Caco-2 (cell line): ENCODE measurements at regions not wholly inside any gene's neighbourhood (a gene's known extent, or its start where the extent isn't known, plus 50 kb on each side); places are given as distances from the start of the nearest gene placed in this dataset.

ENCODE experiments used
- BruUV-seq: library from RNA; stranded (reverse); fragments of 400-500 nt; replicated peaks from 2 replicates; lab custom pipeline; 2021; lab: Mats Ljungman, UMichigan
- CTCF ChIA-PET: fragments of 300-600 bp; sonication (Branson Sonifier 250); formaldehyde crosslinking; loops from one replicate; lab custom pipeline; 2022; ENCODE audit warnings: antibody characterized with exemption; lab: Charles Lee
- POLR2A ChIA-PET: fragments of 300-600 bp; sonication (Branson Sonifier 250); formaldehyde crosslinking; loops from one replicate; lab custom pipeline; 2022; ENCODE audit warnings: antibody characterized with exemption; lab: Charles Lee
- DNase-seq, 2 experiments: peaks; one replicate each; pipeline versions ENCODE4 v3.0.0 to v3.0.0-alpha.2; 2020 to 2022
- H3K27me3 ChIP-seq: replicated peaks from 2 replicates; pipeline ENCODE4 v1.6.0; 2011; ENCODE audit warnings: low read length; ENCODE audit not compliant: control insufficient read depth, insufficient read depth
- H3K36me3 ChIP-seq: 2 replicates; pipeline ENCODE4 v1.5.1; 2011; ENCODE audit warnings: low read length; ENCODE audit not compliant: control insufficient read depth, insufficient read depth
- H3K4me1 ChIP-seq: fragments of 250-450 bp; sonication (Bioruptor Pico); 2 replicates; pipeline ENCODE4 v1.5.1; 2020; ENCODE audit warnings: mild to moderate bottlenecking
- H3K4me3 ChIP-seq: 2 replicates; pipeline ENCODE4 v1.5.1; 2011; ENCODE audit warnings: low read depth, mild to moderate bottlenecking, control low read depth, low read length
- H3K9me3 ChIP-seq: fragments of 250-450 bp; sonication (Bioruptor Pico); 2 replicates; pipeline ENCODE4 v1.5.1; 2020; ENCODE audit warnings: mild to moderate bottlenecking, moderate library complexity
- H3K27ac Mint-ChIP-seq: one replicate; pipeline ENCODE4 v1.8.0; 2022; ENCODE audit warnings: mixed read lengths; ENCODE audit not compliant: unreplicated experiment
- H3K27me3 Mint-ChIP-seq: one replicate; pipeline ENCODE4 v1.8.0; 2022; ENCODE audit warnings: mixed read lengths; ENCODE audit not compliant: insufficient read depth, unreplicated experiment
- H3K36me3 Mint-ChIP-seq: one replicate; pipeline ENCODE4 v1.8.0; 2022; ENCODE audit warnings: mild to moderate bottlenecking, mixed read lengths; ENCODE audit not compliant: insufficient read depth, unreplicated experiment
- H3K4me1 Mint-ChIP-seq: one replicate; pipeline ENCODE4 v1.8.0; 2022; ENCODE audit warnings: low read depth, mixed read lengths; ENCODE audit not compliant: unreplicated experiment
- H3K4me3 Mint-ChIP-seq: one replicate; pipeline ENCODE4 v1.8.0; 2022; ENCODE audit warnings: mild to moderate bottlenecking, moderate library complexity, mixed read lengths; ENCODE audit not compliant: unreplicated experiment
- H3K9me3 Mint-ChIP-seq: one replicate; pipeline ENCODE4 v1.8.0; 2022; ENCODE audit warnings: mixed read lengths; ENCODE audit not compliant: unreplicated experiment
- intact Hi-C: fragments of 100-400 bp; cut with micrococcal nuclease; formaldehyde crosslinking; loops from one replicate; pipeline ENCODE4 v1.10.0; 2022; ENCODE audit not compliant: unreplicated experiment
- TF ChIP-seq, protein P1 (sequence below), 2 experiments: fragments of 200-600 bp in 1 of 2; IDR thresholded peaks; 1 replicate in 1 of 2; 2 replicates in 1 of 2; pipeline versions ENCODE4 v1.5.1 to v1.8.0; 2011 to 2022; ENCODE audit warnings: antibody characterized with exemption in 1 of 2, control low read depth in 1 of 2, inconsistent platforms in 1 of 2, low read depth in 1 of 2, low read length in 1 of 2, mild to moderate bottlenecking in 1 of 2, moderate library complexity in 1 of 2; ENCODE audit not compliant: insufficient read depth in 1 of 2, severe bottlenecking in 1 of 2, unreplicated experiment in 1 of 2

DNA sequence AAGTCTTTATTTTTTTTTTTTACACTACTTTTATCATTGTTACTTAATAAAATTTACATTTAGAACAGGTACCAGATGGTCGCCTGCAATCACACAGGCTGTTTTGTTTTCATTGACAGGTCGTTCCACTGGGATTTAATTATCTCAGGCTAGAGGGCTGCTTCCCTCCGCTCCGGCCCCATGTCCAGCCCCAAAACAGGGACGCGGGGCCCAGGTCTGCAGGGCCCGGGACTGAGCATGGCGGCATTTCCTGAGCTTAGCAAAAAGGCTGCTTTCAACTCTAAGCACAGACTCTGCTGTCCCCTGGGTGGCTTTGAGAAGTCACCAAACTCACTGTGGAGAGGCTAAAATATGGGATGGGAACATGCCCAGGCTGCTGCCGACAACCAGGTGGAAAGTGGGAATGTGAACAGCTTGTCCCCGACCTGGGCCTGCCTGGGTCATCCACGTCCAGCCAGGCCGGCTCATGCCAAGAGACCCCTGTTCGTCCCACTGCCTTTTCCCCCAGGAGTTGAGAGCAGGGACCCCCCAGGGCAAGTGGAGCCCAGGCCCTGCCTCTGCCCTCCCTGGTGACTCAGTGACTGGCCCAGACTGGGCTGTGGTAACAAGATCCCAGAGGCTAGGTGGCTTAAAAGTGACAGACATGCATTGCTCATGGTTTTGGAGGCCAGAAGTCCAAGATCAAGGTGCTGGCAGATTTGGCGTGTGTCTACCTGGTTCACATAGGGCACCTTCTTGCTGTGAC is 150.0 kb downstream of the SHANK2 start:
- TF ChIP-seq, protein P1, sequence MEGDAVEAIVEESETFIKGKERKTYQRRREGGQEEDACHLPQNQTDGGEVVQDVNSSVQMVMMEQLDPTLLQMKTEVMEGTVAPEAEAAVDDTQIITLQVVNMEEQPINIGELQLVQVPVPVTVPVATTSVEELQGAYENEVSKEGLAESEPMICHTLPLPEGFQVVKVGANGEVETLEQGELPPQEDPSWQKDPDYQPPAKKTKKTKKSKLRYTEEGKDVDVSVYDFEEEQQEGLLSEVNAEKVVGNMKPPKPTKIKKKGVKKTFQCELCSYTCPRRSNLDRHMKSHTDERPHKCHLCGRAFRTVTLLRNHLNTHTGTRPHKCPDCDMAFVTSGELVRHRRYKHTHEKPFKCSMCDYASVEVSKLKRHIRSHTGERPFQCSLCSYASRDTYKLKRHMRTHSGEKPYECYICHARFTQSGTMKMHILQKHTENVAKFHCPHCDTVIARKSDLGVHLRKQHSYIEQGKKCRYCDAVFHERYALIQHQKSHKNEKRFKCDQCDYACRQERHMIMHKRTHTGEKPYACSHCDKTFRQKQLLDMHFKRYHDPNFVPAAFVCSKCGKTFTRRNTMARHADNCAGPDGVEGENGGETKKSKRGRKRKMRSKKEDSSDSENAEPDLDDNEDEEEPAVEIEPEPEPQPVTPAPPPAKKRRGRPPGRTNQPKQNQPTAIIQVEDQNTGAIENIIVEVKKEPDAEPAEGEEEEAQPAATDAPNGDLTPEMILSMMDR (IDR thresholded peaks at IDR 0.05; ENCODE audit: insufficient read depth in 1 of 2, low read depth in 1 of 2, low read length in 1 of 2, severe bottlenecking in 1 of 2, unreplicated experiment in 1 of 2), result no peak
- no peak overlapping the region for H3K4me3 Mint-ChIP-seq
- peaks cover 85% of the 10 kb centered on the region for H3K36me3 Mint-ChIP-seq
- Histone ChIP-seq H3K27me3 (no peaks in the 10 kb centered on the region), H3K4me3 (no peak overlapping the region), H3K4me1 (no peaks in the 10 kb centered on the region), H3K9me3 (no peaks in the 10 kb centered on the region), H3K36me3 (peaks cover 15% of the 10 kb centered on the region)
- H3K9me3 Mint-ChIP-seq, result no peaks in the 10 kb centered on the region
- POLR2A ChIA-PET, result no interaction called here
- no peak overlapping the region for H3K27ac Mint-ChIP-seq
- no TSS peak for BruUV-seq
- CTCF ChIA-PET, result no interaction called here
- intact Hi-C loops, result no loop called here
- no peaks in the 10 kb centered on the region for H3K4me1 Mint-ChIP-seq
- H3K27me3 Mint-ChIP-seq, result no peaks in the 10 kb centered on the region
- no peak for DNase-seq

GRCh38 chr11:71101606-71102005 is 150.8 kb downstream of the SHANK2 start:
- Histone ChIP-seq H3K4me3 (no peak overlapping the region), H3K36me3 (peaks cover 13% of the 10 kb centered on the region), H3K4me1 (no peaks in the 10 kb centered on the region), H3K9me3 (no peaks in the 10 kb centered on the region), H3K27me3 (no peaks in the 10 kb centered on the region)
- Mint-ChIP-seq H3K4me3 (no peak overlapping the region), H3K36me3 (peaks cover 85% of the 10 kb centered on the region), H3K27ac (no peak overlapping the region), H3K9me3 (no peaks in the 10 kb centered on the region), H3K4me1 (no peaks in the 10 kb centered on the region), H3K27me3 (no peaks in the 10 kb centered on the region)
- TF ChIP-seq, protein P1 (IDR thresholded peaks at IDR 0.05; ENCODE audit: insufficient read depth in 1 of 2, low read depth in 1 of 2, low read length in 1 of 2, severe bottlenecking in 1 of 2, unreplicated experiment in 1 of 2), result no peak
- no TSS peak for BruUV-seq
- CTCF ChIA-PET, result interaction anchor here (1.2 kb wide), 1 partner anchor 15 kb away, joined by 4 read pairs; no protein-coding TSS in a partner anchor
- intact Hi-C loops, result no loop called here
- POLR2A ChIA-PET, result no interaction called here
- no peak for DNase-seq

- TF ChIP-seq, protein P1 (IDR thresholded peaks at IDR 0.05; ENCODE audit: insufficient read depth in 1 of 2, low read depth in 1 of 2, low read length in 1 of 2, severe bottlenecking in 1 of 2, unreplicated experiment in 1 of 2), result no peak
- Mint-ChIP-seq H3K4me1 (no peaks in the 10 kb centered on the region), H3K36me3 (peaks cover 85% of the 10 kb centered on the region), H3K9me3 (no peaks in the 10 kb centered on the region), H3K27ac (no peak overlapping the region), H3K27me3 (no peaks in the 10 kb centered on the region), H3K4me3 (no peak overlapping the region)
- ChIA-PET POLR2A (no interaction called here), CTCF (interaction anchor here (1.2 kb wide), 1 partner anchor 14 kb away, joined by 4 read pairs; no protein-coding TSS in a partner anchor)
- no TSS peak for BruUV-seq
- Histone ChIP-seq H3K4me1 (no peaks in the 10 kb centered on the region), H3K9me3 (no peaks in the 10 kb centered on the region), H3K36me3 (peaks cover 13% of the 10 kb centered on the region), H3K27me3 (no peaks in the 10 kb centered on the region), H3K4me3 (no peak overlapping the region)
- intact Hi-C loops, result no loop called here
- DNase-seq, result no peak
These were observed 151.3 kb downstream of the SHANK2 start for GRCh38 chr11:71101046-71101445.
